Skeletal muscle cell (primary cell): ENCODE measurements at regions not wholly inside any gene's neighbourhood (a gene's known extent, or its start where the extent isn't known, plus 50 kb on each side); places are given as distances from the start of the nearest gene placed in this dataset.
"Not testable (repeated sequence)": the region's sequence is repeated elsewhere in the genome, so short reads cannot be mapped to it uniquely, and the experiment has no call there.

ENCODE experiments used
- DNase-seq: peaks from one replicate; pipeline ENCODE4 v3.0.0-alpha.2; 2010; ENCODE audit warnings: low read depth
- H3K4me3 ChIP-seq: 2 replicates; pipeline ENCODE4 v1.5.1; 2011; ENCODE audit warnings: low read depth, mild to moderate bottlenecking, control low read depth, low read length, moderate library complexity

DNA sequence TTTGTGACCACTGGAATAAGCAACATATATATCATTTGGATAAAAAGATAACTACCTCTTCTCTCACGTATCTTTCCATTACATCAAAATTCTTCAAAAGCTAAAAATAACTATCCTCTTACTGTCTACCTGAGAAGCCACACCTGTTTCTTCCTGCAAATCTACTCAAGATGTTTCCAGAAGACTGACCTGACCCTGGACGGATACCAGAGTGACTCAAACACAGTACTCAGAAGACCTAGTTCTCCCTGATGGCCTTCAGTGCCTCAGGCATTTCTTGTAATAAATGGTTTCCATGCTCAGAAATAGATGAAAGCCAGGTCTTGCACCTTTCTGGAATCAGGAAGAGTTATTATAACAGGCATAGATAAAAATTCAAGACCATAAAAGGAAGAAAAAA is 245.9 kb upstream of the PIK3R1 start:
- no peak for DNase-seq
- H3K4me3 ChIP-seq, result no peak overlapping the region

DNA sequence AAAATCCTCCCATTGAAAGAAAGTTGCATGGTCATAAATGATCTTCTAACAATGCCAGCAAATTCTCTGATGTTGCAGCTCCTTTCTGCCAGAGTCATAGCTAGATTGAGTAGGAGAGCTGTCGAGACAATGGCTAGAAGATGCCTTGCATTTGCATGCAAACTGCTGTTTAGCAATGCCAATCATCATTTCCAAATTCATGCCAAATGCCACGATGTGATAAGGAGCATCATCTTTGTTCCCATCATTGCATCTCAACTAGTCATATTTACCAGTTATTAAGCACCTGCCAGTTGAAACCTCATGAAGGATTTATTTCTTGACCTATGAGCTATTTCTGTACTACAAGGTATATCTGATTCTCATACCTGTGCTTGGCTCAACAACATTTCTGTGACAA is 246.4 kb upstream of the PIK3R1 start:
- H3K4me3 ChIP-seq, result no peak overlapping the region
- DNase-seq, result no peak

DNA sequence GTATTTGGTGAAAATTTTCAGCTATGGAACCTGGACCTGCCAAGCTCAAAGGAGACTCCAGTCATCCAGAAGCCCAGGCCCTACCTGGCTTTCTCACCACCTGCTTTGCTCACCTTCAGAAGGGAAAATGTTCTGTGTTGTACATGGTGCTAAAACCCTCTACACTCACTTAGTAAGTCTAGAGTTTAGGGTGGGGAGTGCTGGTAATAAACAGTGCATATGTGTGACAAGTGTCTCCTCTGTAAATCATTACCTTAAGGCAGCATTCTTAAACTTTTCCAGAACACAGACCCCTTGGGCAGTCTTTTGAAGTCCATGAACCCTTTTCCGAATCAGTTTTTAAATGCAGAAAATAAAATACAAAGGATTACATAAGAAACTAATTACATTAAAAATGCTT is 248.8 kb upstream of the PIK3R1 start:
- no peak for DNase-seq
- H3K4me3 ChIP-seq, result no peak overlapping the region

- no peak for DNase-seq
Measured at GRCh38 chr5:67964619-67965018, 250.9 kb upstream of the PIK3R1 start.

DNA sequence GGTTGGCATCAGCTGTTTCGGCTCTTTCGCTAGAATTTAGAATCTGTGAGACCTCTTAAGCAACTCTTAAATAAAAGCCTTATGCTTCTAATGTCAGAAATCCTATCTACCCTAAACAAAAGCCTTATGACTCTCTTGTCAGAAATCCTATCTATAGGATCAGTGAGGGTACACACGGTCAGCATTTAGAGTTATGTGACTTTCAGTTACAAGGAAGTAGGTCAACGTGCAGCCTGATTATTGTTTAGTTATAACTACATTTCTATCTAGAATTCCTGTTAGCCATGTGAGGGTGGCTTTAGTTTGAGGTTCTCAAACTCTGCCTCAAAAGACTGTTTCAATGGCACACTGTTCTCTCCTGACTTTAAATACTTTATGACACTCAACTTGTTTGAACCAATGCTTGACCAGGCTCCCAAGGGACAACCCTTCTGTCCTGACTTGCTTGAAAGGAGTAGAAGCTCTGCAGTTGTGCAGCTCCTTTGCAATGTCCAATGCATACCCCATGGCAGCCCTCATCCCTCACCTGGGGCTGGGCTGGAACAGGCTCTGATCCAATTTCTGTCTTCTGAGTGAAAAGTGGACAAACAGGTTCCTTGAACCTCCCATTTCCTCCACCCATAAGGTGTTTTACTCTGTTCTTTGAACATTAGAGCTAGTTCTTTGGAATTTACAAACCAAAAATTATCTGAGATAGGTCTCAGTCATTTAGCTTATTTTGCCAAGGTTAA is 251.6 kb upstream of the PIK3R1 start:
- H3K4me3 ChIP-seq, result no peak overlapping the region
- DNase-seq, result no peak

More at GRCh38 chr5:67964619-67965018, 250.9 kb upstream of the PIK3R1 start:
- no peak overlapping the region for H3K4me3 ChIP-seq

GRCh38 chr5:67960939-67961338 is 254.6 kb upstream of the PIK3R1 start:
- no peak overlapping the region for H3K4me3 ChIP-seq

DNA sequence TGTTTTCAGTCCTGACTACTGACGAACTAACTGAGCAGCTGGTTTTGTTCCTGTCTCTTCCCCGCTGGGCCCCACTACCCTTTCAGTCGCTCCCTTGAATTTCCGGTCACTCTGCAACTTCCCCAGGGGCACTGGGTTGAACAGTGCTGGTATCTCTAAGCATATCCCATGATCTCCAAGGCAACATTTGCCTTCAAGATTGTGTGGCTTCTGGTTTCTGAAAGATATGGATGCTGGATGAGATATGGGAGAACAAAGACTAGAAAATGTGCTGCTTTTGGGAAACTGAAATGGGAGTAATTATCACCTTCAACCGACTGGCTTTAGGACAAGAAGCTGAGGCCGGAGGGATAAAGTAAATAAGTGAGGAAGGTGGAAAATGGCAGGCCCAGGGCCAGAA is 258.2 kb upstream of the PIK3R1 start:
- H3K4me3 ChIP-seq, result no peak overlapping the region
- no peak for DNase-seq

More at GRCh38 chr5:67960939-67961338, 254.6 kb upstream of the PIK3R1 start:
- DNase-seq, result no peak

DNA sequence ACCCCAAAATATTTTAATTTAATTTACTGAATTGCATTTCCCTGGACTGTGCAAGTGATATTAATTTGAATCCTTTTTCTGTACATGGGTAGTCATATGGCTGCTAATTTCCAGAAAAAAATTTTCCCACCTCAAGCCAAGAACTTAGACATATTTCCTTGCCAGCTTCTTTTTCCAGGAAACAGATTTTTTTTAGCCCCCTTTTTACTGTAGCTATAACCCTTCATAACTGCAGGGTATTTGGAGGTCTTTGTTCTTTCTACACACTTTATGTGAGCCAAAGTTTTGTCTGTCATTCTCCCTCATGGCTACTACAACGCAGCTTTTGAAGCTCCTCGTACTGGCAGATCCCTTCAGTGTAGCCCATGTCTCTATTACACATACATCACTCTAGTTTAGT is 261.2 kb upstream of the PIK3R1 start:
- DNase-seq, result no peak
- no peak overlapping the region for H3K4me3 ChIP-seq

DNA sequence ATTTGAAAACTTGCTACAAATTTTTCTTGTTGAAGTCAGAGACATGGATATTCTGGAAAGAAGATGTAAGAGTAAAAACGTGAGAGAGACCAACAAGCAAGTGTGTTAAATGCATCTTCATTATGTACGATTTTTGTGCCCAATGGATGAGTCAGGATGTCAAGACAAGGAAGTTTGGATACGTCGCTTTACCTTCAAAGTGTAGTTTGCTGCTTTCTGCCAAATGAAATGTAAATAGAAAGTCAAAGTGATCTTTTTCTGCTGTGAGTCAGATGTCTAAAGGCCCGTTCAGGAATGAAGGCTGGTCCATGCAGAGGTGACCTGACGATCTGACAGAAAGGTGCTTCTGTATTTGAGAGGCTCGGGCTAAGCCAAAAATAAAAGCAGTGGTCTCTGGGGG is 273.1 kb upstream of the PIK3R1 start:
- H3K4me3 ChIP-seq, result no peak overlapping the region
- DNase-seq, result no peak

DNA sequence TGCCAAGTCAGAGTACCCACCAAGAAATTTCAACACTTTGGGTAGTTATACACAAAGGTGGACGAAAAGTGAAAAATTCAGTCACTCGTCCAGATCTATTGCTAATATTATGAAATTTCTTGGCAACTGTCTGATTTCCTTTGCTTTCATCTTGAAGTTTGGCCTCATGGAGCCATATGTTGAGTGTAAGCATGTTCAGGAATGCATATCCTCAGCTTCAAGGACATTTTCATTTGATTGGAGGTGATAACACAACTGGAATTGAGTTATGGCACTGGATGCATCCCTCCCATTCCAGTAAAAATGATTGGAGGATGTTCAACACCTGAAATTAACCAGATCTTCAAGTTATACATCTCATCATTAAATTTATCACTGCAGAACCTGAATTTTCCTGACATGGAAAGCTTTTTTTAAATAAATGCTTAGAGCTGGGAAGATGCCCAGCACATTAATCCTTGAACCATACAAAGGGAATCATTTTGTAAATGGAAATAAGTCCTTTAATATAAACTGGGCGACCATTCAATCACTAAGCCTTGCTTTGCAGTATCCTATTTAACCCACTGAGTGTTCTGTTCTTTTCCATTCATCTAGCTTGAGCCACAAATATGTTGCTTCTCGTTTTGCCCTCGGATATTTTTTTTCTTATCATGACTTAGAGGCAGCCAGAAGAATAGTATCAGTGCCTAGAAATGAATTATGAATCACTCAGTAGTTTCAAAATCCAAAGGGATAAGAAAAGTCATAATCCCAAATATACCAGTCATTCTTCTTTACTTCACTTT is 273.7 kb upstream of the PIK3R1 start:
- no peak overlapping the region for H3K4me3 ChIP-seq
- DNase-seq, result no peak

- DNase-seq, result no peak
- no peak overlapping the region for H3K4me3 ChIP-seq
Measured at GRCh38 chr5:67935908-67936566, 279.5 kb upstream of the PIK3R1 start.

DNA sequence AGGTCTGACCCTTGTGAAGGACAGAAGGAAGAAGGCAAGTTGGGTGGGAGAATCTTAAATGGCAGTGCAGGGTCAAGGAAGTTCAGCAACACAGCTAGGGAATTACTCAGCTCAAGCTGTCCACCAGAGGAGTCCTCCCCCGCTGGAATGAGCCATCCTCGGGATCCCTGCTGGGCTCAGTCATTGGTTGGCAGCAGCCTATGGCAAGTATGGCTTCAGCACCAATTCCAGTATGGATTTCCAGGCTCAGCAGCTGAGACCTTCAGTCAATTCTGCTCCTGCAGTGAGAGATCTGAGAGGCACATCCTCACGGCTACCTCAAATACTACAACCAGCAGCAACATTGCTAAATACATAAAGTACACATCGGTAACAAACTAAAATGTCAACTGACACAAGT is 280.6 kb upstream of the PIK3R1 start:
- H3K4me3 ChIP-seq, result no peak overlapping the region
- DNase-seq, result no peak

DNA sequence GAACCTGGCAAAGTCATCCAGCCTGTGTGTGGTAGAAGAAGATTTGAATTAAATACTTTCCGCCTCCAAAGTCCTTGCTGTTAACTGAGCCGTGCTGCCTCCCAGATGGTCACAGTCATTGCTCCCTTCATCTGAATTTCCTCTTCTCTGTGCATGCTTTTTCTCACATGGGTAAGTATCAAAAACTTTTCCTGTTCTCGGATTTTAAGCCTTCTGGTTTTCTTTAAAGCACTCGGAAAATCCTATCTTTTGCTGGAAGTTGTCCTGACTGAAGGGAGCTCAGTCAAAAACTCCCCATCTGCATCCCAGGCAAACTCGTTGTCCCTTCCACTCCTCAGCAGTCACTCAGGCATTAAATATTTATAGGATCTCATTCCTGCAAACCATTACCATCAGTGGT is 290.0 kb upstream of the PIK3R1 start:
- DNase-seq, result no peak
- no peak overlapping the region for H3K4me3 ChIP-seq

DNA sequence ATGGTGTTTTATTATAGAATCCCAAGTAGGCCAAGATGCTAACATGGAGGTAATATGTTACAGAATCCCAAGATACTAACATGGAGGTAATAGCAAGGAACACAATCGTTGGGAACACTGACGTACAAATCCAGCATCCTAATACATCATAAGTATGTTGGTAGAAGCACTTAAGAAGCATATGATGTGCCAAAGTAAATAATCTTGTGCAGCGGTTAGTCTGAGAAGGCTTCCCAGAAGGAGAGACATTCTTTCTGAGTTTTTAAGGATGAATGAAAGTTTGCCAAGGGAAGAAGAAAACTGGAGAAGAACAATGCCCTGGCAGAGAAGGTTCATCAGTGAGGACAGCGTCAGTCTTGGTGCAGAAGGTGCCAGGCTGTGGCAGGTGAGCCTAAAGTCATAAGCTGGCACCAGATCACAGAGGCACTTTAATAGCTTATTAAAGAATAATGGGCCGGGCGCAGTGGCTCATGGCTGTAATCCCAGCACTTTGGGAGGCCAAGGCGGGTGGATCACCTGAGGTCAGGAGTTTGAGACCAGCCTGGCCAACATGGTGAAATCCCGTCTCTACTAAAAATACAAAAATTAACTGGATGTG is 294.5 kb upstream of the PIK3R1 start:
- no peak overlapping the region for H3K4me3 ChIP-seq
- no peak for DNase-seq

DNA sequence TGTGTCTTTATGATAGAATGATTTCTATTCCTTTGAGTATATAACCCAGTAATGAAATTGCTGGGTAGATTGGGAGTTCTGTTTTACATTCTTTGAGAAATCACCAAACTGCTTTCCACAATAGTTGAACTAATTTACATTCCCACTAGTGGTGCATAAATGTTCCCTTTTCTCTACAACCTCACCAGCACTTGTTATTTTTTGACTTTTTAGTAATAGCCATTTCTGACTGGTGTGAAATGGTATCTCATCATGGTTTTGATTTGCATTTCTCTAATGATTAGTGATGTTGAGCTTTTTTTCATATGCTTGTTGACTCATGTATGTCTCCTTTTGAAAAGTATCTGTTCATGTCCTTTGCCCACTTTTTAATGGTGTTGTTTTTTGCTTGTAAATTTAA is 296.0 kb upstream of the PIK3R1 start:
- DNase-seq, H3K4me3 ChIP-seq: not testable (repeated sequence)

DNA sequence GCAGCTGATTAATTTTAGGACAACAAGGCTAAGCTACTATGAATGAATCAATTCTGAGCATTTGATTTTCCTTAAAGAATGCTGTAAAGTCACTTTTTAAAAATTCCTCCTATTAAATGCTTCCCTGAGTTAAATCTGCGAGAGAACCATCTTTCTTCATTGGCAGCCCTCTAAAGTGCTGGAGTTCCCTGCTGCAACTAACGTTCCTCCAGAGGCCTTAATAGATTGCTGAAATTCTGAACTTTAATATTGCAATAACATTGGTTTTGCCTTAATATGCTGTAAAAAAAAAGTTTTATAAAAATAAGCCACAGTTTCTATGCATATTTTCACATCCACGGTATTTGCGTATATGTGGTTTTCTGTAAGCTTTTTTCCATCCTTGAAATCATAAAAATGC is 298.0 kb upstream of the PIK3R1 start:
- no peak overlapping the region for H3K4me3 ChIP-seq
- no peak for DNase-seq

GRCh38 chr5:67910546-67910945 is 305.0 kb upstream of the PIK3R1 start:
- no peak overlapping the region for H3K4me3 ChIP-seq
- no peak for DNase-seq

DNA sequence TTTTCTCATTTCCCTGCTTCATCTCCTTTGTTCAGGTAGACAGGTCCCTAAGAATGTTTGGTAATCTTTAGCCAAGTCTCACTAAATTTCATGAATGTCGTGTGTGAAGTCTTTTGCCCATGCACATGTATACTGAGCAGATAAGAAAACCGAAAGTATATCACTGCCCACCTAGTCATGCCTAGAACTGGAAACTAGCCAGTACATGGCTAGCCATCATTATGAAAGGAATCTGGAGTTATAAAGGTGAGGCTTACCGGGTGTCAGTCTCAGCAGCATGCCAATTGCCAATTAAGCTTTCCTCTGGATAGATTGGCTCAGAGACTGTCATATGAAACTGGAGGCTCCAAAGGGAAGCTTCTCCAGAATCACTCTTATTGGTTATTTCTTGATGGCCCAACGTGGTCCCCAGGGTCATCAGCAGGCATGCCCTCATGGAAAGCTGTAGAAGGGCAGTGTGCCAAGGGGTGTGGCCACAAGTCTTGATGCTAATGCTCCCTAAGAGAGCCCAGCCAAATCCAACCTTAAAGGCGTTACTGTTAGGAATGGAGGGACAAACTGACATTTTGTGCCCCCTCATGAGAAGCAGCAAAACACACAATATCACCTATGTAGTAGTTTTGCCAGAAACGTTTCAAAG is 307.3 kb upstream of the PIK3R1 start:
- no peak for DNase-seq
- H3K4me3 ChIP-seq, result no peak overlapping the region

GRCh38 chr5:67904366-67904765 is 311.2 kb upstream of the PIK3R1 start:
- H3K4me3 ChIP-seq, result no peak overlapping the region

GRCh38 chr5:67903656-67904055 is 311.9 kb upstream of the PIK3R1 start:
- DNase-seq, result no peak
- H3K4me3 ChIP-seq, result no peak overlapping the region

More at GRCh38 chr5:67904366-67904765, 311.2 kb upstream of the PIK3R1 start:
- DNase-seq, result no peak
